ENCODE measurements at regions not wholly inside any gene's neighbourhood (a gene's known extent, or its start where the extent isn't known, plus 50 kb on each side); places are given as distances from the start of the nearest gene placed in this dataset.
A peak's percentile ranks its signal among the peaks of the same experiment; 100 is the strongest.

DNA sequence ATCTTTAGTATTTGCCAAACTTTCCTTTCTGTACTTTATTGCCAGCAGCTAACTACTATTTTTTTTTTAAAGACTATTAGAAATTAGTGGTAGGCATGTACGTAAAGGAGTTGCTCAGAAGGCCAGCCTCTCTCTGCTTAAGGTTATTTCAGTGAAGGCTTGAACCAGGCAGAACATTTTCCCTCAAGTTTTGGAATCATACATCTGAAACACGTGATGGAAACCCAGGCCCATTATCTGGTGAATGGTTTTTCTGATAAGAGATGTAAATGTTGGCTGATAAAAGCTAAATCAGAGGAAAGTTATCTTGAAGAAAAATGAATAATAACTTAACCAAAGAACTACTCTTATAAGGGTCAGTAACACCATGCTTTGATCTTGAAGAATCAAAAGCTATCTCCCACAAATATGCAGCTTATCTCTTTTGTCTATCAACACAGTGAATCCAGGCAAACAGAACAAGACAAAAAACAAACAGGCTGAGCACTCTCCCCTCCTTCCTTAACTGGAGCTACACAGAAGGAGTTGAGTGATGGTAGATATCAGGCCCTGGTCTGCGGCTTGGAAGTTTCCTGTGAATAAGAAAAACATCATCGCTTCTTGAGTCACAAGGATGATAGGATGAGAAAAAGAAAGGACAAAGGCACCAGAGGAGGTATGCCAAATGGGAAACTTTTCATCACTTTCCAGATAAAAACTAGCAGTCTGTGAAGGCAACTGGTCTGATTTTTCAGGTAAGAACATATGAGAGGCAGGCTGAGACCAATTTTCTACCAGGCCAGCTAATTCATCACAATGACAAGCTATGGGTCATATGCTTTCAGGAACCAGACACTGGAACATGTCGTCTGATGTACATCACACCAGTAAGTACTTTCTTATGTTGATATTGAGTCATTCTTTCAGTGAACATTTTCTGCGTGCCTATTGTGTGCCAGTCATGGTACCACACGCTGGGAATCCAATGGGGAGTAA lies 88.4 kb upstream of the STK17B start:
- no peak for DNase-seq
- WGBS, 2 donors: 49 to 67% methylated on average over 7 of the region's 7 CpGs
- Histone ChIP-seq H3K27me3 (no peaks in the 10 kb centered on the region), H3K36me3 (replicated peaks in 1 of 2; ENCODE audit: insufficient read depth in 1 of 2, low read depth in 2 of 2) (no peaks in the 10 kb centered on the region), H3K27ac (no peak overlapping the region), H3K4me1 (no peaks in the 10 kb centered on the region), H3K4me3 (no peak overlapping the region), H3K9me3 (no peaks in the 10 kb centered on the region)
- intact Hi-C loops (cut with DNase I): no loop called here
- no peak for ATAC-seq
- TF ChIP-seq POLR2A (IDR thresholded peaks at IDR 0.05): no peak
- TF ChIP-seq, protein P1, sequence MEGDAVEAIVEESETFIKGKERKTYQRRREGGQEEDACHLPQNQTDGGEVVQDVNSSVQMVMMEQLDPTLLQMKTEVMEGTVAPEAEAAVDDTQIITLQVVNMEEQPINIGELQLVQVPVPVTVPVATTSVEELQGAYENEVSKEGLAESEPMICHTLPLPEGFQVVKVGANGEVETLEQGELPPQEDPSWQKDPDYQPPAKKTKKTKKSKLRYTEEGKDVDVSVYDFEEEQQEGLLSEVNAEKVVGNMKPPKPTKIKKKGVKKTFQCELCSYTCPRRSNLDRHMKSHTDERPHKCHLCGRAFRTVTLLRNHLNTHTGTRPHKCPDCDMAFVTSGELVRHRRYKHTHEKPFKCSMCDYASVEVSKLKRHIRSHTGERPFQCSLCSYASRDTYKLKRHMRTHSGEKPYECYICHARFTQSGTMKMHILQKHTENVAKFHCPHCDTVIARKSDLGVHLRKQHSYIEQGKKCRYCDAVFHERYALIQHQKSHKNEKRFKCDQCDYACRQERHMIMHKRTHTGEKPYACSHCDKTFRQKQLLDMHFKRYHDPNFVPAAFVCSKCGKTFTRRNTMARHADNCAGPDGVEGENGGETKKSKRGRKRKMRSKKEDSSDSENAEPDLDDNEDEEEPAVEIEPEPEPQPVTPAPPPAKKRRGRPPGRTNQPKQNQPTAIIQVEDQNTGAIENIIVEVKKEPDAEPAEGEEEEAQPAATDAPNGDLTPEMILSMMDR (IDR thresholded peaks at IDR 0.05): no peak

DNA sequence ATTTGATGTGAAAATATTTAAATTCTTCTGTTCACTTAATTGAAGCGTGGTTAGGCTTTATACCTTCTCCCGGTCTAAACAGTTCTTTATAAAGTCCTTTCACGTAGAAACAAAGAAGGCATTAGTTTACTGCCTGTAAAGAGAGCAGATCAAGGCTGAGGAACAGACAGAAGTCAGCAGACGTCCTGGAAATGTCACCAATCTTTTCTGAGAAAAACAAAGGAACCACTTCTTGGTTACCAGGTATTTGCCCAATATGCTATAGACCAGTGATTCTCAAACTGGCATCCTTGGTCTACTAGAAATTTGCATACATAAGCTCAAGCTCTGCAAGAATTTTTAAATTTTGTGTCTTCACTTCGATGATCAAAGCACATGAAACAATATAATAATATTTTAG lies 89.2 kb upstream of the STK17B start:
- Histone ChIP-seq H3K36me3 (replicated peaks in 1 of 2; ENCODE audit: insufficient read depth in 1 of 2, low read depth in 2 of 2) (no peaks in the 10 kb centered on the region), H3K27me3 (no peaks in the 10 kb centered on the region), H3K4me3 (no peak overlapping the region), H3K9me3 (no peaks in the 10 kb centered on the region), H3K4me1 (no peaks in the 10 kb centered on the region), H3K27ac (no peak overlapping the region)
- no peak for DNase-seq
- WGBS, 2 donors: 71% methylated on average over 5 of the region's 5 CpGs
- ATAC-seq: no peak
- TF ChIP-seq, protein P1 (IDR thresholded peaks at IDR 0.05): no peak
- no peak for TF ChIP-seq POLR2A (IDR thresholded peaks at IDR 0.05)
- intact Hi-C loops (cut with DNase I): no loop called here

DNA sequence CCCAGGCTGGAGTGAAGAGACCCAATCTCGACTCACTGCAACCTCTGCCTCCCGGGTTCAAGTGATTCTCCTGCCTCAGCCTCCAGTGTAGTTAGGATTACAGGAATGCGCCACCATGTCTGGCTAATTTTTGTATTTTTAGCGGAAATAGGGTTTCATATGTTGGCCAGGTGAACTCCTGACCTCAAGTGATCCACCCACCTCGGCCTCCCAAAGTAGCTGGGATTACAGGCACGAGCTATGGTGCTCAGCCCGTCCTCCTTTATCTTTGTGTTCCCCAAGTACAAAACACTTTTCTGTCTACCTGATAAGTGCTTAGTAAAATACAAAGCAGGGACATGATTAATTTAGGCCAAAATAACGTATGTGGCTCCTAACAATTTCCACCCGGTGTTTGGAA lies 91.2 kb upstream of the STK17B start:
- WGBS, 2 donors: 71 to 73% methylated on average over 9 of the region's 9 CpGs
- no peak for DNase-seq
- H3K27ac ChIP-seq: peak overlapping the region in 1 of 4 donors; percentile 44

DNA sequence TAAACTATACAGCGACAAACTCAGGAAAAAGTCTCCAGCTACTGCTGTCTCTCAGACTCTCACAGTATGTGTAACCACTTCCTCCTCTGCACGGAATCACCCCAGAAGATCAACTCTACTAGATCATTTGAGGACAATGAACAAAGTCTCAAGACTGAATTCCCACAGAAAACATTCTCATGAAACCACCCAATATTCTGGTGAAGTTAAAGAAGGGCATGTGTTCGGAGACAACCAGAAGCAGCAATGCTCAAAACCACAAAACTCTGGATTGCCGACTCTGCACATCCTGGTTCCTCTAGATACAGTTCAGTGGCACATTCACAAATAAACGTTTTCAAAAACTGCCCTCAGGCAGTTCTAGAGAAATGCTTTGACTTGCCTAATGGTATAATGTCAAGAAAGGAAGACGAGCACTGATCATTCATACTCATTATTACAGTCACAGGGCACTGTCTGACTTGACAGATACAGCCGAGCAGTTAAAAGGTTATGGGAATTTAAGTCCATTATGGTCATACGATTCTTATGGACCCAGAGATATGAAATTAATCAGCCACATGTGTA lies 91.9 kb upstream of the STK17B start:
- Histone ChIP-seq H3K36me3 (replicated peaks in 1 of 2; ENCODE audit: insufficient read depth in 1 of 2, low read depth in 2 of 2) (no peaks in the 10 kb centered on the region), H3K4me1 (no peaks in the 10 kb centered on the region), H3K27ac (peak overlapping the region in 1 of 4 donors; percentile 44), H3K9me3 (no peaks in the 10 kb centered on the region), H3K27me3 (no peaks in the 10 kb centered on the region), H3K4me3 (no peak overlapping the region)
- WGBS, 2 donors: 46 to 58% methylated on average over 8 of the region's 8 CpGs
- peak in 1 of 4 donors; percentile 44 for DNase-seq
- intact Hi-C loops (cut with DNase I): no loop called here
- no peak for TF ChIP-seq POLR2A (IDR thresholded peaks at IDR 0.05)
- TF ChIP-seq, protein P1 (IDR thresholded peaks at IDR 0.05): no peak
- ATAC-seq: no peak

More for the DNA sequence above, 91.2 kb upstream of the STK17B start:
- TF ChIP-seq, protein P1 (IDR thresholded peaks at IDR 0.05): no peak
- TF ChIP-seq POLR2A (IDR thresholded peaks at IDR 0.05): no peak
- H3K4me1 ChIP-seq: no peaks in the 10 kb centered on the region
- ATAC-seq: no peak
- intact Hi-C loops (cut with DNase I): no loop called here
- no peak overlapping the region for H3K4me3 ChIP-seq
- no peaks in the 10 kb centered on the region for H3K27me3 ChIP-seq
- no peaks in the 10 kb centered on the region for H3K36me3 ChIP-seq (replicated peaks in 1 of 2; ENCODE audit: insufficient read depth in 1 of 2, low read depth in 2 of 2)
- no peaks in the 10 kb centered on the region for H3K9me3 ChIP-seq
